GM12875 (cell line): ENCODE measurements at regions not wholly inside any gene's neighbourhood (a gene's known extent, or its start where the extent isn't known, plus 50 kb on each side); places are given as distances from the start of the nearest gene placed in this dataset.
"Not testable (repeated sequence)": the region's sequence is repeated elsewhere in the genome, so short reads cannot be mapped to it uniquely, and the experiment has no call there.

Source experiments
- H3K4me3 ChIP-seq: one replicate; pipeline ENCODE4 v1.5.1; 2011; ENCODE audit warnings: low read depth, low read length, control low read depth
- CTCF ChIP-seq: IDR thresholded peaks from 2 replicates; pipeline ENCODE4 v1.5.1; 2011; ENCODE audit warnings: low read depth, mild to moderate bottlenecking, control low read depth, inconsistent platforms, low read length, moderate library complexity, borderline replicate concordance; ENCODE audit not compliant: insufficient read depth

- no peak overlapping the region for H3K4me3 ChIP-seq
- no peak for TF ChIP-seq CTCF
Observed at GRCh38 chr2:7867867-7868266, 814.0 kb upstream of the ID2 start.

GRCh38 chr2:7868836-7869235 is 813.0 kb upstream of the ID2 start:
- no peak overlapping the region for H3K4me3 ChIP-seq
- TF ChIP-seq CTCF, result no peak

- not testable (repeated sequence) for H3K4me3 ChIP-seq
Observed at GRCh38 chr2:7876445-7876844, 805.4 kb upstream of the ID2 start.

- not testable (repeated sequence) for H3K4me3 ChIP-seq
Observed at GRCh38 chr2:7878266-7878665, 803.6 kb upstream of the ID2 start.

- no peak overlapping the region for H3K4me3 ChIP-seq
- TF ChIP-seq CTCF, result no peak
Observed at GRCh38 chr2:7878786-7879482, 802.9 kb upstream of the ID2 start.

- TF ChIP-seq CTCF, result no peak
- H3K4me3 ChIP-seq, result no peak overlapping the region
Observed at GRCh38 chr2:7879483-7879835, 802.4 kb upstream of the ID2 start.

- no peak for TF ChIP-seq CTCF
- no peak overlapping the region for H3K4me3 ChIP-seq
Observed at GRCh38 chr2:7880126-7880525, 801.7 kb upstream of the ID2 start.

- TF ChIP-seq CTCF, result no peak
- no peak overlapping the region for H3K4me3 ChIP-seq
Observed at GRCh38 chr2:7880566-7880965, 801.3 kb upstream of the ID2 start.
